ENCODE measurements at regions not wholly inside any gene's neighbourhood (a gene's known extent, or its start where the extent isn't known, plus 50 kb on each side); places are given as distances from the start of the nearest gene placed in this dataset.

- no peak for DNase-seq
These were observed 368.2 kb upstream of the CADM1 start for GRCh38 chr11:115872416-115872815.

- DNase-seq, result no peak
These were observed 367.0 kb upstream of the CADM1 start for GRCh38 chr11:115871161-115871760.

GRCh38 chr11:115869780-115870431, 365.7 kb upstream of the CADM1 start:
- DNase-seq, result no peak

- DNase-seq, result no peak
These were observed 364.9 kb upstream of the CADM1 start for GRCh38 chr11:115869131-115869530.

GRCh38 chr11:115860246-115860645, 356.0 kb upstream of the CADM1 start:
- no peak for DNase-seq

- no peak for DNase-seq
These were observed 344.4 kb upstream of the CADM1 start for GRCh38 chr11:115848611-115849010.

- DNase-seq, result no peak
These were observed 343.9 kb upstream of the CADM1 start for GRCh38 chr11:115848080-115848479.

GRCh38 chr11:115845872-115846271, 341.7 kb upstream of the CADM1 start:
- no peak for DNase-seq

GRCh38 chr11:115843685-115844084, 339.5 kb upstream of the CADM1 start:
- no peak for DNase-seq

GRCh38 chr11:115843111-115843510, 338.9 kb upstream of the CADM1 start:
- DNase-seq, result no peak

- no peak for DNase-seq
These were observed 315.8 kb upstream of the CADM1 start for GRCh38 chr11:115820026-115820425.

GRCh38 chr11:115819014-115819413, 314.8 kb upstream of the CADM1 start:
- DNase-seq, result no peak

- no peak for DNase-seq
These were observed 313.7 kb upstream of the CADM1 start for GRCh38 chr11:115817844-115818468.

GRCh38 chr11:115808351-115808940, 304.2 kb upstream of the CADM1 start:
- DNase-seq, result no peak

GRCh38 chr11:115806056-115806455, 301.8 kb upstream of the CADM1 start:
- DNase-seq, result no peak

GRCh38 chr11:115803073-115803740, 299.0 kb upstream of the CADM1 start:
- no peak for DNase-seq

- no peak for DNase-seq
These were observed 298.4 kb upstream of the CADM1 start for GRCh38 chr11:115802641-115803040.

GRCh38 chr11:115792903-115793302, 288.7 kb upstream of the CADM1 start:
- DNase-seq, result no peak

- DNase-seq, result no peak
These were observed 283.1 kb upstream of the CADM1 start for GRCh38 chr11:115787302-115787701.

- no peak for DNase-seq
These were observed 280.7 kb upstream of the CADM1 start for GRCh38 chr11:115784796-115785521.

GRCh38 chr11:115780646-115781362, 276.6 kb upstream of the CADM1 start:
- no peak for DNase-seq

Data from activated CD8-positive, alpha-beta memory T cell treated with anti-CD3 and anti-CD28 coated beads for 24 hours (primary cell).